HG03280 (cell line): ENCODE measurements at regions not wholly inside any gene's neighbourhood (a gene's known extent, or its start where the extent isn't known, plus 50 kb on each side); places are given as distances from the start of the nearest gene placed in this dataset.
"Not testable (repeated sequence)": the region's sequence is repeated elsewhere in the genome, so short reads cannot be mapped to it uniquely, and the experiment has no call there.

Source experiments
- ATAC-seq: cut with Tn5 transposase; IDR thresholded peaks from one replicate; pipeline ENCODE4 v1.9.1; 2021; ENCODE audit warnings: mild to moderate bottlenecking, moderate library complexity; ENCODE audit not compliant: unreplicated experiment

- no peak for ATAC-seq
These were observed 97.2 kb upstream of the GSE1 start for GRCh38 chr16:85515830-85516397.

- no peak for ATAC-seq
These were observed 96.0 kb upstream of the GSE1 start for GRCh38 chr16:85517154-85517553.

- ATAC-seq: no peak
These were observed 95.5 kb upstream of the GSE1 start for GRCh38 chr16:85517563-85518179.

GRCh38 chr16:85518398-85519049 is 94.6 kb upstream of the GSE1 start:
- ATAC-seq: no peak

- not testable (repeated sequence) for ATAC-seq
These were observed 94.1 kb upstream of the GSE1 start for GRCh38 chr16:85519050-85519440.

- ATAC-seq: no peak
These were observed 93.4 kb upstream of the GSE1 start for GRCh38 chr16:85519540-85520231.

- no peak for ATAC-seq
These were observed 92.1 kb upstream of the GSE1 start for GRCh38 chr16:85520853-85521521.

GRCh38 chr16:85521552-85522307 is 91.4 kb upstream of the GSE1 start:
- no peak for ATAC-seq

GRCh38 chr16:85522308-85522841 is 90.7 kb upstream of the GSE1 start:
- no peak for ATAC-seq

- no peak for ATAC-seq
These were observed 90.1 kb upstream of the GSE1 start for GRCh38 chr16:85522842-85523601.

- ATAC-seq: no peak
These were observed 89.3 kb upstream of the GSE1 start for GRCh38 chr16:85523602-85524364.

GRCh38 chr16:85524365-85524629 is 88.8 kb upstream of the GSE1 start:
- ATAC-seq: no peak

GRCh38 chr16:85524630-85525419 is 88.3 kb upstream of the GSE1 start:
- ATAC-seq: no peak

GRCh38 chr16:85525420-85526184 is 87.5 kb upstream of the GSE1 start:
- no peak for ATAC-seq

GRCh38 chr16:85526185-85526974 is 86.7 kb upstream of the GSE1 start:
- no peak for ATAC-seq

GRCh38 chr16:85527042-85527766 is 85.9 kb upstream of the GSE1 start:
- no peak for ATAC-seq
